ENCODE measurements at regions not wholly inside any gene's neighbourhood (a gene's known extent, or its start where the extent isn't known, plus 50 kb on each side); places are given as distances from the start of the nearest gene placed in this dataset.

- H3K36me3 ChIP-seq: no peaks in the 10 kb centered on the region
- no peak for ATAC-seq
- no peaks in the 10 kb centered on the region for H3K9me3 ChIP-seq
- no peak overlapping the region for H3K27ac ChIP-seq
- no peaks in the 10 kb centered on the region for H3K27me3 ChIP-seq
- no peak overlapping the region for H3K4me3 ChIP-seq
- no peak for TF ChIP-seq CTCF (IDR thresholded peaks at IDR 0.05)
- no peaks in the 10 kb centered on the region for H3K4me1 ChIP-seq
- no peak for DNase-seq
- intact Hi-C loops (cut with DNase I): no loop called here
These were observed 276.8 kb downstream of the DNAJB9 start for GRCh38 chr7:108846471-108846870.

- no peak overlapping the region for H3K4me3 ChIP-seq
- H3K27ac ChIP-seq: no peak overlapping the region
- ATAC-seq: no peak
- no peak for TF ChIP-seq CTCF (IDR thresholded peaks at IDR 0.05)
- H3K27me3 ChIP-seq: no peaks in the 10 kb centered on the region
- no peaks in the 10 kb centered on the region for H3K36me3 ChIP-seq
- no peaks in the 10 kb centered on the region for H3K4me1 ChIP-seq
- peak in 1 of 4 donors; percentile 23 for DNase-seq
- no peaks in the 10 kb centered on the region for H3K9me3 ChIP-seq
- intact Hi-C loops (cut with DNase I): no loop called here
These were observed 278.8 kb downstream of the DNAJB9 start for GRCh38 chr7:108848486-108848885.

GRCh38 chr7:108860615-108861014 lies 290.9 kb downstream of the DNAJB9 start:
- DNase-seq: no peak
- no peak for ATAC-seq
- Histone ChIP-seq H3K4me1 (no peaks in the 10 kb centered on the region), H3K36me3 (no peaks in the 10 kb centered on the region), H3K27ac (no peak overlapping the region), H3K4me3 (no peak overlapping the region), H3K9me3 (peaks cover 0 to 23% of the 10 kb centered on the region in 2 donors), H3K27me3 (no peaks in the 10 kb centered on the region)
- no peak for TF ChIP-seq CTCF (IDR thresholded peaks at IDR 0.05)
- intact Hi-C loops (cut with DNase I): no loop called here

- peaks cover 0 to 23% of the 10 kb centered on the region in 2 donors for H3K9me3 ChIP-seq
- no peak overlapping the region for H3K4me3 ChIP-seq
- DNase-seq (no peak), ATAC-seq (no peak)
- TF ChIP-seq CTCF (IDR thresholded peaks at IDR 0.05): no peak
- H3K36me3 ChIP-seq: no peaks in the 10 kb centered on the region
- no peaks in the 10 kb centered on the region for H3K4me1 ChIP-seq
- H3K27me3 ChIP-seq: no peaks in the 10 kb centered on the region
- intact Hi-C loops (cut with DNase I): no loop called here
- no peak overlapping the region for H3K27ac ChIP-seq
These were observed 291.4 kb downstream of the DNAJB9 start for GRCh38 chr7:108861071-108861470.

- no peaks in the 10 kb centered on the region for H3K36me3 ChIP-seq
- H3K9me3 ChIP-seq: peaks cover 0 to 23% of the 10 kb centered on the region in 2 donors
- H3K4me1 ChIP-seq: no peaks in the 10 kb centered on the region
- H3K27me3 ChIP-seq: no peaks in the 10 kb centered on the region
- ATAC-seq (no peak), DNase-seq (peak in 1 of 4 donors; percentile 39)
- intact Hi-C loops (cut with DNase I): no loop called here
- no peak overlapping the region for H3K27ac ChIP-seq
- H3K4me3 ChIP-seq: no peak overlapping the region
- no peak for TF ChIP-seq CTCF (IDR thresholded peaks at IDR 0.05)
These were observed 293.7 kb downstream of the DNAJB9 start for GRCh38 chr7:108863227-108863848.
